ENCODE measurements at regions not wholly inside any gene's neighbourhood (a gene's known extent, or its start where the extent isn't known, plus 50 kb on each side); places are given as distances from the start of the nearest gene placed in this dataset.

DNA sequence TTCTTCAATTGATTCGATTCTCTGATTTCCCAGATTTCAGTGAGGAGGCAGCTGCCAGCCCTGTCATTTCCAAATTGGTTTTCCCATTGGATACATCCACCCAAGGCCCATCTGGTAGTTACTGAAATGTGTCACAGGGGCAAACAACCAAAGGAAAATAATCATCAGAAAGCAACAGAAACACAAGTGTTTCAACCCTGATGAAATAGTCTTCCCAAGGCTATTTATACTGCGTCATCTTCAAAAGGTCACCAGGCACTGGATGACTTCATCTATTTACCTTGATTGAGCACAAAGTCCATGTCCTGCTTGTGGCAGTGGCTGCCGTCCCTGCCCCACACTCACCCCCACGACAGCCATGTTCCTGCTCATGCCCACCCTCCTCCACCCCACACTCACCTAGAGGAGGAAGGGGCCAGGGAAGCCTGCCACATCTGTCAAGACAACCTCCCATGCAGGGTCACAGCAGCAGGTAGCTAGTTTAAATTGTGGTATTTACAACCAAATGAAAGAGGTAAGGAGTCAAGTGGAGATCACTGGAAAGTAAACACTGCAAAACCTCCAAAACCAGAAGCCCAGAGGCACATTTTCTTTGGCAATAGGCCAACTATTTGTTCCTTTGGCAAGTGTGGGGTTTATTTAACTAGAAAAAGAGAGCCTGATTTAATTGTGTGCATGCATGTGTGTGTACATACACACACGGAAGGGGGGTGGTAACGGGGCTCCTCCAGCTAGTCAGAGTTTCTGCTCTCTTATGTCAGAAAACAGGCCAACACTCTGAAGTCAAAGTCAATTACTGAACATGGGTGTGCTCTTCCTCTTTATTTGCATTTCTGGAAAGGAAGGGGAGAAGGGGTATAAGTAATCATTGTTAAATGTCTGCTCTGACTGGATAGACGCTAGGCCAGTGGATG lies 49.5 kb upstream of the RAB4A start:
- in situ Hi-C loops (cut with HindIII; ENCODE audit: low pct_ligation_motif_present, low pct_unique_long_range_greater_than_20kb, low sequenced_read_pairs) = no loop called here
- no peak for DNase-seq
